ENCODE measurements at regions not wholly inside any gene's neighbourhood (a gene's known extent, or its start where the extent isn't known, plus 50 kb on each side); places are given as distances from the start of the nearest gene placed in this dataset.

- H3K4me1 Mint-ChIP-seq, result peaks cover 15% of the 10 kb centered on the region
- H3K9me3 Mint-ChIP-seq, result peaks cover 13% of the 10 kb centered on the region
- no peak for DNase-seq
- no peak overlapping the region for H3K4me3 Mint-ChIP-seq
- H3K27ac Mint-ChIP-seq, result peak overlapping the region; percentile 82
- H3K36me3 Mint-ChIP-seq (ENCODE audit: low read depth), result no peaks in the 10 kb centered on the region
- TF ChIP-seq, protein P1, sequence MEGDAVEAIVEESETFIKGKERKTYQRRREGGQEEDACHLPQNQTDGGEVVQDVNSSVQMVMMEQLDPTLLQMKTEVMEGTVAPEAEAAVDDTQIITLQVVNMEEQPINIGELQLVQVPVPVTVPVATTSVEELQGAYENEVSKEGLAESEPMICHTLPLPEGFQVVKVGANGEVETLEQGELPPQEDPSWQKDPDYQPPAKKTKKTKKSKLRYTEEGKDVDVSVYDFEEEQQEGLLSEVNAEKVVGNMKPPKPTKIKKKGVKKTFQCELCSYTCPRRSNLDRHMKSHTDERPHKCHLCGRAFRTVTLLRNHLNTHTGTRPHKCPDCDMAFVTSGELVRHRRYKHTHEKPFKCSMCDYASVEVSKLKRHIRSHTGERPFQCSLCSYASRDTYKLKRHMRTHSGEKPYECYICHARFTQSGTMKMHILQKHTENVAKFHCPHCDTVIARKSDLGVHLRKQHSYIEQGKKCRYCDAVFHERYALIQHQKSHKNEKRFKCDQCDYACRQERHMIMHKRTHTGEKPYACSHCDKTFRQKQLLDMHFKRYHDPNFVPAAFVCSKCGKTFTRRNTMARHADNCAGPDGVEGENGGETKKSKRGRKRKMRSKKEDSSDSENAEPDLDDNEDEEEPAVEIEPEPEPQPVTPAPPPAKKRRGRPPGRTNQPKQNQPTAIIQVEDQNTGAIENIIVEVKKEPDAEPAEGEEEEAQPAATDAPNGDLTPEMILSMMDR (IDR thresholded peaks at IDR 0.05), result no peak
- H3K27me3 Mint-ChIP-seq (ENCODE audit: low read depth, poor library complexity), result peaks cover 6% of the 10 kb centered on the region
Observed at GRCh38 chr11:106218106-106218505, 140.6 kb downstream of the AASDHPPT start.

- peaks cover 25% of the 10 kb centered on the region for H3K9me3 Mint-ChIP-seq
- no peak overlapping the region for H3K4me3 Mint-ChIP-seq
- DNase-seq, result no peak
- no peak overlapping the region for H3K27ac Mint-ChIP-seq
- H3K4me1 Mint-ChIP-seq, result peaks cover 12% of the 10 kb centered on the region
- TF ChIP-seq, protein P1 (IDR thresholded peaks at IDR 0.05), result no peak
- H3K36me3 Mint-ChIP-seq (ENCODE audit: low read depth), result no peaks in the 10 kb centered on the region
- H3K27me3 Mint-ChIP-seq (ENCODE audit: low read depth, poor library complexity), result peaks cover 6% of the 10 kb centered on the region
Observed at GRCh38 chr11:106222626-106223025, 145.2 kb downstream of the AASDHPPT start.

DNA sequence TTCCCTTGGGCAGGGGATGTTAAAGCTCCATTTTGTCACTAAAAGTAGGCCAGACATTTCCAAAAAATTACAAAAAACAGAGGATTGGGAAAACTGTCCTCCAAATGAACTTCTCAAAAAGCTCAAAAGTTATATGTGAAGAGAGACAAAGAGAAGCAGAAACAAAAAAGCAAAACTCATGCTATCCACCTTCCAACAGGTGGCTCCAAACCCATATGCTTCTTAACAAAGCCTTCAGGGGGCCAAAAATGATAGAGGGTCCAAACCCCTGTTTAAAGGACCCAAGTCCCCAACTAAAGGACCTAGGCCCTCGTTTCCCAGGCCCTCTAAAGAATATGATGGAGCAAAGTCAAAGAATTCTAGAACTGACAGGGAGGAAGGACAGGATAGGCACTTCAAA is 146.7 kb downstream of the AASDHPPT start:
- Mint-ChIP-seq H3K27ac (no peak overlapping the region), H3K4me3 (no peak overlapping the region), H3K4me1 (no peaks in the 10 kb centered on the region), H3K9me3 (peaks cover 25% of the 10 kb centered on the region), H3K36me3 (ENCODE audit: low read depth) (no peaks in the 10 kb centered on the region), H3K27me3 (ENCODE audit: low read depth, poor library complexity) (peaks cover 6% of the 10 kb centered on the region)
- TF ChIP-seq, protein P1 (IDR thresholded peaks at IDR 0.05), result no peak
- no peak for DNase-seq

GRCh38 chr11:106228996-106229395 is 151.5 kb downstream of the AASDHPPT start:
- no peak for DNase-seq
- Mint-ChIP-seq H3K4me3 (no peak overlapping the region), H3K27me3 (ENCODE audit: low read depth, poor library complexity) (no peaks in the 10 kb centered on the region), H3K36me3 (ENCODE audit: low read depth) (no peaks in the 10 kb centered on the region), H3K9me3 (peaks cover 11% of the 10 kb centered on the region), H3K27ac (no peak overlapping the region), H3K4me1 (no peaks in the 10 kb centered on the region)
- TF ChIP-seq, protein P1 (IDR thresholded peaks at IDR 0.05), result no peak

- Mint-ChIP-seq H3K4me1 (no peaks in the 10 kb centered on the region), H3K27ac (no peak overlapping the region), H3K27me3 (ENCODE audit: low read depth, poor library complexity) (no peaks in the 10 kb centered on the region), H3K9me3 (peaks cover 7% of the 10 kb centered on the region), H3K4me3 (no peak overlapping the region), H3K36me3 (ENCODE audit: low read depth) (no peaks in the 10 kb centered on the region)
- DNase-seq, result no peak
- TF ChIP-seq, protein P1 (IDR thresholded peaks at IDR 0.05), result no peak
Observed at GRCh38 chr11:106231591-106231990, 154.1 kb downstream of the AASDHPPT start.

GRCh38 chr11:106233191-106233590 is 155.7 kb downstream of the AASDHPPT start:
- no peaks in the 10 kb centered on the region for H3K27me3 Mint-ChIP-seq (ENCODE audit: low read depth, poor library complexity)
- H3K9me3 Mint-ChIP-seq, result peaks cover 7% of the 10 kb centered on the region
- no peaks in the 10 kb centered on the region for H3K36me3 Mint-ChIP-seq (ENCODE audit: low read depth)
- no peak overlapping the region for H3K27ac Mint-ChIP-seq
- no peak overlapping the region for H3K4me3 Mint-ChIP-seq
- no peak for DNase-seq
- H3K4me1 Mint-ChIP-seq, result no peaks in the 10 kb centered on the region
- TF ChIP-seq, protein P1 (IDR thresholded peaks at IDR 0.05), result no peak

Measured in nephron progenitor cell (in vitro differentiated cells).